A673 (cell line): ENCODE measurements at regions not wholly inside any gene's neighbourhood (a gene's known extent, or its start where the extent isn't known, plus 50 kb on each side); places are given as distances from the start of the nearest gene placed in this dataset.

Experiments used
- BruUV-seq: library from RNA; stranded (reverse); fragments of 400-500 nt; replicated peaks from 2 replicates; lab custom pipeline; 2021; lab: Mats Ljungman, UMichigan
- CTCF ChIA-PET: fragments of 300-600 bp; sonication (Branson Sonifier 250); formaldehyde crosslinking; loops from one replicate; lab custom pipeline; 2022; ENCODE audit warnings: antibody characterized with exemption; lab: Charles Lee
- POLR2A ChIA-PET: fragments of 300-600 bp; sonication (Branson Sonifier 250); formaldehyde crosslinking; loops from one replicate; lab custom pipeline; 2022; ENCODE audit warnings: antibody characterized with exemption; ENCODE audit not compliant: low non-redundant PET; lab: Charles Lee
- DNase-seq: peaks from one replicate; pipeline ENCODE4 v3.0.0-alpha.2; 2015; ENCODE audit warnings: low spot score
- H3K27ac ChIP-seq: fragments of 200-600 bp; sonication (generic); 2 replicates; pipeline ENCODE4 v1.5.1; 2016; ENCODE audit warnings: mixed run types, low read depth, mild to moderate bottlenecking, mixed read lengths, antibody characterized with exemption, low read length; ENCODE audit not compliant: poor library complexity, severe bottlenecking
- H3K27me3 ChIP-seq: fragments of 200-600 bp; sonication (generic); replicated peaks from 2 replicates; pipeline ENCODE4 v1.6.1; 2017; ENCODE audit warnings: mixed run types, low read depth, mild to moderate bottlenecking, mixed read lengths, antibody characterized with exemption, low read length; ENCODE audit not compliant: insufficient read depth, poor library complexity
- H3K36me3 ChIP-seq: fragments of 200-600 bp; sonication (generic); 2 replicates; pipeline ENCODE4 v1.6.1; 2016; ENCODE audit warnings: mixed run types, mild to moderate bottlenecking, mixed read lengths, antibody characterized with exemption, low read length; ENCODE audit not compliant: insufficient read depth, poor library complexity, severe bottlenecking
- H3K4me1 ChIP-seq: fragments of 200-600 bp; sonication (generic); 2 replicates; pipeline ENCODE4 v1.6.1; 2017; ENCODE audit warnings: mixed run types, mild to moderate bottlenecking, mixed read lengths, antibody characterized with exemption, low read length; ENCODE audit not compliant: insufficient read depth, poor library complexity, severe bottlenecking
- H3K4me3 ChIP-seq: fragments of 200-600 bp; sonication (generic); 2 replicates; pipeline ENCODE4 v1.5.1; 2016; ENCODE audit warnings: low read depth, mixed run types, mild to moderate bottlenecking, mixed read lengths, low read length; ENCODE audit not compliant: poor library complexity, severe bottlenecking
- H3K9me3 ChIP-seq: fragments of 200-600 bp; sonication (generic); 2 replicates; pipeline ENCODE4 v1.6.1; 2016; ENCODE audit warnings: mixed run types, low read depth, mild to moderate bottlenecking, mixed read lengths, antibody characterized with exemption, low read length; ENCODE audit not compliant: poor library complexity, severe bottlenecking
- EZH2 ChIP-seq: fragments of 200-600 bp; sonication (generic); IDR thresholded peaks from 2 replicates; pipeline ENCODE4 v1.6.1; 2017; ENCODE audit warnings: borderline replicate concordance, low read depth, mild to moderate bottlenecking, mixed read lengths, antibody characterized with exemption, low read length; ENCODE audit not compliant: poor library complexity, severe bottlenecking
- intact Hi-C: fragments of 100-400 bp; cut with micrococcal nuclease; formaldehyde crosslinking; loops from one replicate; pipeline ENCODE4 v1.10.0; 2022; ENCODE audit not compliant: unreplicated experiment
- TF ChIP-seq, protein P1 (sequence below): fragments of 300-800, 200-600 bp; sonication (generic); conservative IDR thresholded peaks from 2 replicates; pipeline ENCODE4 v1.5.1; 2017; ENCODE audit warnings: low read depth, mild to moderate bottlenecking, antibody characterized with exemption, low read length, moderate library complexity, mixed read lengths

DNA sequence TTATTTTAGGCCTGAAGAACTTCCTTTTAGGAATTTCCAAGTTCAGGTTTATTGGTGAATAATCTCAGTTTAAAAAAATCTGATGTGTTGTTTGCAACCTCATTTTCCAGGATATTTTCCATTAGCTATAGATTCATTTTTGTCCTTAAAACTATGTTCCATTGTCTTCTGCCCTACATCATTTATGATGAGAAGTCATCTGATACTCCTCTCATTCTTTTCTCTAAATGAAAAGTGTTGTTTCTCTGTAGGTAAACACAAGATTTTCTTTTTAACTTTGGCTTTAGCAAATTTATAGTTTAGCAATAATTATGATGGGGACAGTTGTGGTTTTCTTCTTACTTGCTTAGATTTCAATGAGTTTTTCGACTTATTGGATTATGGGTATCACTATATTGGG lies 427.3 kb downstream of the DCDC2C start:
- CTCF ChIA-PET = no interaction called here

DNA sequence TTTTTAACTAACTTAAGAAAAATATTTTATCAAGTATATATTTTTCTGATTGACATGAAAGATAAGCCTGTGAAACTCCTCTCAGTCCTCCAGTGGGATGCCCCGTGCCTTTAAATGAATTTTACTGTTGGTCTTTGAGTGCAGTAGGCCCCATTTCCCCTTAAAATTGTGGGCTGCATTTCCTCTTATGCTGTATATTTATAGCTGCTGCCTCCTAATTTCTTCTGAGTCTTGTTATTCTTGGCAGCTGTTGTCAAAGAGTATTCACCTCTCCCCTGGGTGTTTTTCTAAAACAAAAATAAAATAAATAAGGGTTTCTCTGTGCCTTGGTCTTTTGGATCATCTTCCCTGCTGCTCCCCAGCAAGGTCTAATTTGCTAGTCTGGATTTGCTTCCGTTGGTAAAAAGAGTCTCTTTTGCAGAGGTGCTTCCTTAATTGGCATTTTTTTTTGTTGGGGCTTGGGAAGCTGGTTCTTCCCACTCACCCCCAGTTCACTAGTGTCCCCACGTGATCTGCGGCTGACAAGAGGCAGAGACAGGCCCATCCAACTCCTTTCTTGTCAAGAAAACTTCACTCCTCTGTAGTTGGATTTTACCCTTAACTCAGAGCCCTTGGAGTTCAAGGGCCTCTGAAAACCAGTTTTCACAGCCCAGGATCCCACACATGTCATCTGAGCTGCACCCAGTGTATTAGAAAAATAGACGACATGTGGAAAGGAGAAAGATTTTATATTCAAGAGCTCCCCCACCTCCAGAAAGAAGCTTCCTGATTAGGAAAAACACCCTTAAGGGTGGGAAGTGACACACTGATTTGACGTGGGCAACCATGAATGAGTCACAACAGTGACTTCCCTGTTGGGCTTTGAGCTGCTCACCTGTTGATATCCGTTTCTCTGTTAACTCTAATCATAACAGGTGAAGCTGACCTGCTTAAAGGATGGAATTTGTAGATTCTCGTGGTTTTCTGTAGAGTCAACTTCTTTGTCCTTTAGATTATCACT lies 431.5 kb downstream of the DCDC2C start:
- Histone ChIP-seq H3K9me3 (peaks cover 22% of the 10 kb centered on the region), H3K27me3 (no peaks in the 10 kb centered on the region), H3K36me3 (no peaks in the 10 kb centered on the region), H3K27ac (no peak overlapping the region), H3K4me1 (peaks cover 6% of the 10 kb centered on the region), H3K4me3 (no peak overlapping the region)
- BruUV-seq = no TSS peak
- CTCF ChIA-PET = no interaction called here
- TF ChIP-seq, protein P1, sequence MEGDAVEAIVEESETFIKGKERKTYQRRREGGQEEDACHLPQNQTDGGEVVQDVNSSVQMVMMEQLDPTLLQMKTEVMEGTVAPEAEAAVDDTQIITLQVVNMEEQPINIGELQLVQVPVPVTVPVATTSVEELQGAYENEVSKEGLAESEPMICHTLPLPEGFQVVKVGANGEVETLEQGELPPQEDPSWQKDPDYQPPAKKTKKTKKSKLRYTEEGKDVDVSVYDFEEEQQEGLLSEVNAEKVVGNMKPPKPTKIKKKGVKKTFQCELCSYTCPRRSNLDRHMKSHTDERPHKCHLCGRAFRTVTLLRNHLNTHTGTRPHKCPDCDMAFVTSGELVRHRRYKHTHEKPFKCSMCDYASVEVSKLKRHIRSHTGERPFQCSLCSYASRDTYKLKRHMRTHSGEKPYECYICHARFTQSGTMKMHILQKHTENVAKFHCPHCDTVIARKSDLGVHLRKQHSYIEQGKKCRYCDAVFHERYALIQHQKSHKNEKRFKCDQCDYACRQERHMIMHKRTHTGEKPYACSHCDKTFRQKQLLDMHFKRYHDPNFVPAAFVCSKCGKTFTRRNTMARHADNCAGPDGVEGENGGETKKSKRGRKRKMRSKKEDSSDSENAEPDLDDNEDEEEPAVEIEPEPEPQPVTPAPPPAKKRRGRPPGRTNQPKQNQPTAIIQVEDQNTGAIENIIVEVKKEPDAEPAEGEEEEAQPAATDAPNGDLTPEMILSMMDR = no peak
- no peak for TF ChIP-seq EZH2
- DNase-seq = no peak
- POLR2A ChIA-PET = no interaction called here
- intact Hi-C loops = no loop called here

More for the DNA sequence above, 427.3 kb downstream of the DCDC2C start:
- POLR2A ChIA-PET = no interaction called here
- BruUV-seq = no TSS peak
- DNase-seq = no peak
- TF ChIP-seq EZH2 = no peak
- TF ChIP-seq, protein P1 = no peak
- no peaks in the 10 kb centered on the region for H3K36me3 ChIP-seq
- peaks cover 27% of the 10 kb centered on the region for H3K9me3 ChIP-seq
- intact Hi-C loops = no loop called here
- H3K27me3 ChIP-seq = no peaks in the 10 kb centered on the region
- no peak overlapping the region for H3K4me3 ChIP-seq
- peaks cover 6% of the 10 kb centered on the region for H3K4me1 ChIP-seq
- no peak overlapping the region for H3K27ac ChIP-seq

DNA sequence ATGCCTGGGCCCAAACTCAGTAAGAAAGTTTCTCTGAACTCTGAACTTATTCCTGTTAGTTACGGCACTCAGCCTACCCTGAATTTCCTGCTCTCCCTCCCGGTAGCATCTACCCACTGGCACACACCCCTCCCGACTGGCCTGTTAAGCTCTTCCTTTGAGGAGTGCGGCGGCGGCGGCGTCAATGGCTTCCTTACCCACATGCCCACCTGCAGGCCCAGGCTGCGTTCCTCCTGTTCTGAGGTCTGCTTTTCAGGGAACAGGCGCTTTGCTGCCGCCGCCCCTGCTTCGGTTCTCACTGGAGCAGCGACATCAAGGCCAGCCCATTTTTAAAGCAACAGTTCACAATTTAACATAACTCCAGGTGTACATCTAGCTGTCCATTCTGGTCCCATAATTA lies 432.4 kb downstream of the DCDC2C start:
- TF ChIP-seq EZH2 = no peak
- TF ChIP-seq, protein P1 = no peak
- Histone ChIP-seq H3K4me1 (peaks cover 11% of the 10 kb centered on the region), H3K9me3 (peaks cover 12% of the 10 kb centered on the region), H3K27me3 (no peaks in the 10 kb centered on the region), H3K27ac (no peak overlapping the region), H3K36me3 (no peaks in the 10 kb centered on the region), H3K4me3 (no peak overlapping the region)
- intact Hi-C loops = no loop called here
- no peak for DNase-seq
- BruUV-seq = no TSS peak
- ChIA-PET POLR2A (no interaction called here), CTCF (no interaction called here)
